ENCODE measurements at regions not wholly inside any gene's neighbourhood (a gene's known extent, or its start where the extent isn't known, plus 50 kb on each side); places are given as distances from the start of the nearest gene placed in this dataset.

- H3K4me2 ChIP-seq (ENCODE audit: low read length): no peak overlapping the region
- H3K4me1 ChIP-seq (ENCODE audit: insufficient read depth, low read length, severe bottlenecking): no peaks in the 10 kb centered on the region
- no peak overlapping the region for H3K4me3 ChIP-seq (ENCODE audit: low read depth, low read length, poor library complexity, severe bottlenecking)
- no peak overlapping the region for H2AFZ ChIP-seq (ENCODE audit: low read length)
- H3K27me3 ChIP-seq (ENCODE audit: insufficient read depth, low read length): no peaks in the 10 kb centered on the region
- H3K9me2 ChIP-seq (ENCODE audit: low read depth, low read length): no peaks in the 10 kb centered on the region
- no peaks in the 10 kb centered on the region for H3F3A ChIP-seq (ENCODE audit: insufficient read depth, low read length)
- no peak for TF ChIP-seq CTCF (IDR thresholded peaks at IDR 0.05; ENCODE audit: low read length)
- no peak for TF ChIP-seq EZH2 (IDR thresholded peaks at IDR 0.05; ENCODE audit: borderline replicate concordance, low read length)
- H3K79me2 ChIP-seq (ENCODE audit: insufficient read depth, low read length): no peaks in the 10 kb centered on the region
- H4K20me1 ChIP-seq (ENCODE audit: insufficient read depth, low read length): no peaks in the 10 kb centered on the region
- H3K27ac ChIP-seq (ENCODE audit: low read depth, low read length, poor library complexity, severe bottlenecking): no peak overlapping the region
- no peaks in the 10 kb centered on the region for H3K36me3 ChIP-seq (ENCODE audit: insufficient read depth, low read length)
- no peaks in the 10 kb centered on the region for H3K9me3 ChIP-seq (ENCODE audit: low read length)
- no peak overlapping the region for H3K9ac ChIP-seq (ENCODE audit: low read length)
Measured at GRCh38 chr10:81792729-81793128, 82.3 kb upstream of the NRG3 start.

GRCh38 chr10:81806842-81807241, 68.2 kb upstream of the NRG3 start:
- H3K9me3 ChIP-seq (ENCODE audit: low read length): no peaks in the 10 kb centered on the region

GRCh38 chr10:81814842-81815241, 60.2 kb upstream of the NRG3 start:
- Histone ChIP-seq H3K4me3 (ENCODE audit: low read depth, low read length, poor library complexity, severe bottlenecking) (no peak overlapping the region), H3K36me3 (ENCODE audit: insufficient read depth, low read length) (no peaks in the 10 kb centered on the region), H3K9me3 (ENCODE audit: low read length) (no peaks in the 10 kb centered on the region), H3K9ac (ENCODE audit: low read length) (no peak overlapping the region), H2AFZ (ENCODE audit: low read length) (no peak overlapping the region), H3K4me2 (ENCODE audit: low read length) (no peak overlapping the region), H3K4me1 (ENCODE audit: insufficient read depth, low read length, severe bottlenecking) (no peaks in the 10 kb centered on the region), H3K27ac (ENCODE audit: low read depth, low read length, poor library complexity, severe bottlenecking) (no peak overlapping the region), H3K27me3 (ENCODE audit: insufficient read depth, low read length) (no peaks in the 10 kb centered on the region), H4K20me1 (ENCODE audit: insufficient read depth, low read length) (no peaks in the 10 kb centered on the region), H3K9me2 (ENCODE audit: low read depth, low read length) (no peaks in the 10 kb centered on the region), H3K79me2 (ENCODE audit: insufficient read depth, low read length) (no peaks in the 10 kb centered on the region), H3F3A (ENCODE audit: insufficient read depth, low read length) (no peaks in the 10 kb centered on the region)
- no peak for TF ChIP-seq EZH2 (IDR thresholded peaks at IDR 0.05; ENCODE audit: borderline replicate concordance, low read length)
- TF ChIP-seq CTCF (IDR thresholded peaks at IDR 0.05; ENCODE audit: low read length): no peak

More at GRCh38 chr10:81806842-81807241, 68.2 kb upstream of the NRG3 start:
- no peak overlapping the region for H3K9ac ChIP-seq (ENCODE audit: low read length)
- no peaks in the 10 kb centered on the region for H3K4me1 ChIP-seq (ENCODE audit: insufficient read depth, low read length, severe bottlenecking)
- no peaks in the 10 kb centered on the region for H3K79me2 ChIP-seq (ENCODE audit: insufficient read depth, low read length)
- no peaks in the 10 kb centered on the region for H3K36me3 ChIP-seq (ENCODE audit: insufficient read depth, low read length)
- TF ChIP-seq EZH2 (IDR thresholded peaks at IDR 0.05; ENCODE audit: borderline replicate concordance, low read length) (no peak), CTCF (IDR thresholded peaks at IDR 0.05; ENCODE audit: low read length) (no peak)
- H3F3A ChIP-seq (ENCODE audit: insufficient read depth, low read length): no peaks in the 10 kb centered on the region
- no peaks in the 10 kb centered on the region for H3K9me2 ChIP-seq (ENCODE audit: low read depth, low read length)
- no peaks in the 10 kb centered on the region for H3K27me3 ChIP-seq (ENCODE audit: insufficient read depth, low read length)
- H2AFZ ChIP-seq (ENCODE audit: low read length): no peak overlapping the region
- no peak overlapping the region for H3K4me3 ChIP-seq (ENCODE audit: low read depth, low read length, poor library complexity, severe bottlenecking)
- H4K20me1 ChIP-seq (ENCODE audit: insufficient read depth, low read length): no peaks in the 10 kb centered on the region
- H3K4me2 ChIP-seq (ENCODE audit: low read length): no peak overlapping the region
- H3K27ac ChIP-seq (ENCODE audit: low read depth, low read length, poor library complexity, severe bottlenecking): no peak overlapping the region
